ENCODE measurements at regions not wholly inside any gene's neighbourhood (a gene's known extent, or its start where the extent isn't known, plus 50 kb on each side); places are given as distances from the start of the nearest gene placed in this dataset.

DNA sequence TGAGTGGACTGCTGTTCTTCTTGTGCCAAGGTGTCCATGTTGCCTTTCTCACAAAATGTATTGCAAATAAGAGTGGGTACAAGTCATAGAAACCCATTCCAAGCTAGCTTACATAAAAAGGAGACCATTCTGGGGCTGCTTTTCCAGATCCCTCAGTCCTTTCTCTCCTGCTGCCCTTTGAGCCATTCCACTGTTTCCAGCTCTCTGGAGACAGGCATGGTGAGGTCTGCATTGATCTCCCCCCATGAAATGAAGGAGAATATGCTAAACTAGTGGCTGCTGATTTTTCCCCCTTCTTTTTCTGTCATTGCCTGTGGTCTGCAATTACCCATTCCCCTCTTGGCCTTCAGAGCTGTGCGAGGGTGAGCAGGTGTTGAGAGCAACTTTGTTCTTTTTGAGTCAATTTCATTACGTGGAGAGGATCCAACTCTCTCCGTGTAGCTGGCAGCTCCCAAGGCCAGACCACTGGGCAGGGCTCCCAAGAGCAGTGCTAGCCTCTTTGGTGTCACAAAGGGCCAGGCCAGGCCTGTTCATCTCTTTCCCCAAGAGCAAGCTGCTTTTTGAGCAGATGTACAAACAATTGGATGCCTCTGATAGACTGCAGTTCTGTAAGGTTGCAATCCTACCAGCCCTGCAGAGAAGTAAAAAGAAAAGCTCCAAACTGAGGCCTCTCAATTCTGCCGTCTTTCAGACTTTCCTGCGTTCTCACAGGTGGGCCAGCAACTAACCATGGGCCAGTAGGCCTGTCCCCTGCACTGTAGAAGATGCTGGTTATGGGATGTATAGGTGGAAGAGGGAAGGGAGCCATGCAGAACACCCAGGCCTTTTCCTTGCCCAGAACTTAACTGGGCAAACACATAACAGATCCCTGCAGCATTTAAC lies 96.1 kb upstream of the ARMC2 start:
- DNase-seq (ENCODE audit: low spot score) = no peak

DNA sequence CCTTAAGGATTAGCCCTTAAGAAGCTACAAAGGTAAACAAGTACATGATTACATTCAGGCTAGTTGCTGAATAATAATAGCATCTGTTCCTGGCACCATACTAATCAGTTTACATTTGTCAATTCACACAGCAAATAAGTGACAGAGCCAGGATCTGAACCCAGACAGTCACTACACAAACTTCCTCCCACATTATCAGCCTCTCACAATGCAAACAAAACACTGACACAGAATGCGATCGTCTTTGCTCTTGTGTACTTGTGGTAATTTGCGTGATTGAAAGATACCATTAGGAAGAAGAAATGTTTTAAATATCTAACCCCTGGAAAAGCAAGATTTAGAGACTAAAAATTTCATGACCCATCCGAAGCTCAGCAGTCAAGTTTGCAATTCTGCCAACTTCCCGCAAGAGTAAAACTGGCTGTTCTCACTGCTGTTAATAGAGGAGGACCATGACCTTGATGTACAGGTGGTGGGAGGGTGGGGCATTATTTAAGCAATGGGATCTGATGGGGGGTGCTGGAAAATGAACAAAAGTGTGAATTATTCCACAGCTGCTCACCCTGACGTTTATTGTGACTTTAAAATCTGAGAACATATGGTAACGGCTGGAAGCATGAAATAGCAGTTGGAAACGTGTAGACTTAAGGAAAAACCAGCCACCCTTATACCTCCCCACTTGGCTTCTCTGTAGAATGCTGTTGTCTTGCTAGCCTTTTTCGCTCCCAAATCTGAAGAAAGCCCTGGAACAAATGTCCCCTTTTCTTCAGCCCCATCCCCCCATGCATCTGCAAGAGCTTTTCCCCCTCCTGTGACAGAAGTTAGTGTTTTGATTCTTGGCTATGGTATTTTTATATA lies 95.3 kb upstream of the ARMC2 start:
- no peak for DNase-seq (ENCODE audit: low spot score)

DNA sequence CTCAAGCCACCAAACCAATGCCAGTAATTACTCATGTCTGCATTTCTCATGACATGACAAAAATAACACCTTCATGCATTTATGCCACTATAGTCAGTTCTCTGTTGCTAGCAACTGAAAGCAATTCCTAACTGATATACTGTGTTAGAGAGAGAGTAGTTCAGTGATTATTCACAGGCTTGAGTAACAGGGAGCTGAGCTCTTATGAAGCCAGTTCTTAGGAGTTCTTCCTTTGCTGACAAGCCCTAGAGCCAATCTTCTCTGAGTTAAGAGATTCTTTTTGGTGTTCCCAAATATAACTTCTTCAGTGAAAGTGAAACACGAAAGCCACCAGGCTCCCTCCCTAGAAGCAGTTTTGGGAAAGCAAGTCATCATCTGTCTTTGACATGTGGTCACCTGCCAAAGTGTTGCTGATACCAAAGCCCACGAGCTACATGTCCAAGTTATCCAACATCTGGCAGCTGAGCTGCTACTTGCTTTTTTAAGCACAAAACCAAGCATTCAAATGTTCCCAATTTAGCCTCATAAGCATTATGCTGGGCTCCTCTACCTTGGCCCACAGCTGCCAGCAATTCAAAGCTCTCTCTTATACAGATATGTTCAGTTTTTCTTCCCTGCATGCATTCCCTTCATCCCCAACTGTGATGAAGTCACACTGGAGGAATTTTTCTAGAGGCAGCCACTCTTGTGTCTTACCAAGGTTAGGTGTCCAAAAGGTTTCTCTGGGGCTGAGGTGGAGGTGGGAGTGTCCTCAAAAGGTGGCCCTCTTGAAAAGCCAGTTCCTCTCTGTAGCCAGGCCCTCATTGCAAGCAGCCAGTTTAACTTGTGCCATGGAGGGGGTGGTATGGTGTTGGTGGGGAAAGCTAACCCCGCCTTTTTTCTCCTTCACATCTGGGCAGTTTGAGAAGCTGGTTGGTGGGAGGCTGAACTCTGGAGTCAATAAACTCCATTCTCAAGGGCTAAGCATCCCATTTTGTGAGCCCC lies 92.7 kb upstream of the ARMC2 start:
- peak; percentile 34 for DNase-seq (ENCODE audit: low spot score)

DNA sequence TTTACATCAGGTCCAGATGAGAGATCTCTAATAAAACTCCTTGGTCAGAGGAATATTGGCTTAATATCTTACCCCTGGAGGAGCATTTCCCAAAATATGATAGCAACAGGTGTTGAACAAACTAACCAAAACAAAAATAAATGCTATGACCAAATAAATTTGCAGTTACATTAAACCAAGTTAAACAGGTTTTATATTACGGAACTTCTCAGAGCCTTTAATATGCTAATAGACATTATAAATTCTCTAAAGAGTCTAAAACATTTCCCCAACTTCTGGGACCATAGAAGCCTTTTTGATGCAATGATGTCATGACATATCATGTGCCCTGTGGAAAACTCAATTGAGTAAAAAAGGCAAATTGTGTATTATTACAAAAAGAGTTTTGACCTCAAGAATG lies 90.9 kb upstream of the ARMC2 start:
- no peak for DNase-seq (ENCODE audit: low spot score)

DNA sequence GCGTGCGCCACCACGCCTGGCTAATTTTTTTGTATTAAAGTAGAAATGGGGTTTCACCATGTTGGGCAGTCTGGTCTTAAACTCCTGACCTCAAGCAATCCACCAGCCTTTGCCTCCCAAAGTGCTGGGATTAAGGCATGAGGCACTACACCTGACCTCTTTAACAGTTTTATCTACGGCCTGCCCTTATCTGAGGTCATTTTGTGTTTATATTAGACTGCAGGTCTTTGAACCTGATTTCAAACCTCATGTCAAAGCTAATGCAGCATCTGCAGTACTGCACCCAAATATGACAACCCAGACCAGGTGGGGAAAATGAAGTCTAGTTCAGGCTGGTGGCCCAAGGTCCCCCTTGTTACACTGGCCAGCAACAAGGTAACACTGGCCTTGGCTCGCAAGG lies 89.3 kb upstream of the ARMC2 start:
- DNase-seq (ENCODE audit: low spot score) = no peak

DNA sequence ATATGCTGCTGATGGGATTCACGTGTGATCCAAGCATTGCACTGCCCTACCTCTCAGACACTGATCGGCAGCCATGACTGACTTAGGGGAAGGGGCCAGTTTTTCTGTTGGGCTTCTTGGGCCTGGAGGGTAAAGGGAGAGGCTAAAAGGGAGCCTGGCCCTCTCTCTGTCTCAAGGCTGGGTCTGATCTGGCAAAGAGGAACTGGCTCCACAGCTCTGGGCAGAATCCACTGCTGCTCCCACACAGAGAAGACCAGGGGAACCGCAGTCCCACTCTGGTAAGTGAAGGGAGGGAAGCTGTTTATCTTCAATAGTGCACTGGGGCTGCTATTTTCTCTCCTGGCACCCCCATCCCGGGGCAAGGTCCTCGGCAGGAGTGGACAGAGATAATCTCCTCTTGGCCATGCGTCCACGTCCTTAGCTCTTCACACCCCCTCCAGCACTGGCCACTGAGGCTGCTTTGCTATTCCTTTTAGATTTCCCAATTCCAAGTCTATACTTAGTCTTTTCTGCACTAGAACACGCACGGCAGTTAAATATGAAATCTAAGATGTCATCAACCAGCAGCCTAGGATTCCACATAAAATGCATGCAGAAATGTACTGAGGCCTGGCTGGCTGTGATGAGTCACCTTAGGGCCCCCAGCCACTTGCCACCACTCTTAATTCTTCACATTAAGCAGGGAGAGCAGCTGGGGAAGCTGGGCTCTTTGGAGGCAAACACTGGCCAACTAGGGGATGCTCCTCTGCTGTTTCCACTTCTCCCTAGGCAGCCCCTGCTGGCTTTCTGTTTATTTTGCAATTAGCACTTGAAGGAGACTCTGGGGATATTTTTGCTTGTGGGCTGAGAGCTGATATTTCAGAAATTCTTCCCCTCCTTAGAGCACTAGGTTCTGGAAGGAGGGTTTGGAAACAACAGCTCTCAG lies 87.8 kb upstream of the ARMC2 start:
- DNase-seq (ENCODE audit: low spot score) = no peak

DNA sequence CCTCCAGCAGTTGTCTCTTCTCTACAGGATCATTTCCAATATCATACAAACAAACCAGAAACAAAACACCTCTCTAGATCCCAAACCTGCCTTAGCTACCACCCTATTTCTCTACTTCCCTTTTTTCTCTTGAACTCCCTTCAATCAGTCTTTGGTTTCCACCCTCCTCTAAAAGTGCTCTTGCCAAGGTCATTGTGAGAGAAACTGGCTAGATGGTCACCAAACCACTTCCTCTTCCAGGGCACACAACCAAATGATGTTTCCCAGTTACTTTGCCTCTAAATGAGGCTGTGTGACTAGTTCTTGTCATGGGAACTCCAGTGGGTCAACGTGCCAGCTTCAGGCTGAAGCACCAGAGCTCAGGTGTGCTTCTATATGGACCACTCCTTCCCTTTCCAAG lies 85.8 kb upstream of the ARMC2 start:
- no peak for DNase-seq (ENCODE audit: low spot score)

DNA sequence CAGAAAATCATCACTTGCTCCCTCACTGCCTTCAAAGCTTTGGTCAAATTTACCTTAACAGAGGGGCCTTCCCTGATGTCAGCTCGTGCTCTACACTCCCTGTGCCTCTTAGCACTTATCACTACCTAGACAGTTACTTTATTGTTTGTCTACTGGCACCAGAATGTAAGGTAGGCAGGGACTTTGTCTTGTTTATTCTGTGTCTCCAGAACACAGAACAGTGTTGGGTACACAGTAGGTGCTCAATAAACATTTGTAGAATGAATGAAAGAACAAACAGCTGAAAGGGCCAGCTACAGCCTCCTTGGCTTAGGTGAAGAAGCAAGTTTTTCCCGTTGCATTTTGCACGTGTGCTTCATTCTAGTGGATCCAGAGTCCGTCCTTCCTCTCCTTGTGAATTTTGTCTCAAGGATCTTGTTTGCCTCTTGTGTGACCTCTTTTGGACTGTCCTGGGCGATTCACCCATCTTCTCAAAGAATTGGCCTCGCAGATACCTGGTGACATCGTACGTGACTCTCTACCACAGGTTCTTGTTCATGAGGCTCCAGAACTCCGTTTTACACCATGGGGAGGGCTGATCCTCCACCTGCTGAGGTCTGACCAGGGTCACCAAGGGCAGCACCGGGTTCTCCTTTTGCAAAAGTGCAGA lies 84.2 kb upstream of the ARMC2 start:
- DNase-seq (ENCODE audit: low spot score) = no peak

DNA sequence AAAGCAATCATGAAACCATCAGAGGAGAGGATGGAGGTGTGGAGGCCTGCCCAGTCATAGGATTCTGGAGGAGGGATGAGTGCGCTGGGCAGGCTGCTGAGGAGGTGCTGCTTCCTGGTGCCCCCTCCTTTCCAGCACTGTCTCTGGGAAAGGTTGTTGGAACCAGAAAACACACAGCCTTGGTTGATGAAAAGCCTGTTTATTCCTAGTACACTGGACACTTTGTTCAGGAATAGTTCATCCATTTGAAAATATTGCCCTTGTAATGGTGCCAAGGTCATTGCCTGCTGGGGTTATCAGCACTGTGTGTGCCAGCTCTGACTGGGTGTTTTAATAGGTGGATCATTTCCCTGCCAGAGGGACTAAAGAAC lies 83.7 kb upstream of the ARMC2 start:
- DNase-seq (ENCODE audit: low spot score) = no peak

DNA sequence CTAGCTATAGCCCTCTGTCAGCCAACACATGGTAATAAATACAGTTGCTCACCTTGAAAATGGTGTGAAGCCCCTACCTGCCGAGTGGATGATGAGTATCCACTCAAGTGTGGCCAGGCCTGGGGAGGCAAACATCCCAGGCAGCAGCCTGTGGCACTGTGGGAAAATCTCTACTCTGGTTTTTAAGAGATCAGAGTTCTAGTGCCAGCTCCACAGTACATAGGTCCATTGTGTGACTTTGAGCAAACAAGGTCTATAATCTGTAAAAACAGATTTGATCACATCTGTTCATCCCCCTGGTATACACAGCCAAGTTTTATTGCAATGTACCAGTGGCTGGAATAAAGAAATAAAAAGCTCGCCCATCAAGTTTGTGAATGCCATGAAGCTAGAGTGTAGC lies 82.7 kb upstream of the ARMC2 start:
- no peak for DNase-seq (ENCODE audit: low spot score)

DNA sequence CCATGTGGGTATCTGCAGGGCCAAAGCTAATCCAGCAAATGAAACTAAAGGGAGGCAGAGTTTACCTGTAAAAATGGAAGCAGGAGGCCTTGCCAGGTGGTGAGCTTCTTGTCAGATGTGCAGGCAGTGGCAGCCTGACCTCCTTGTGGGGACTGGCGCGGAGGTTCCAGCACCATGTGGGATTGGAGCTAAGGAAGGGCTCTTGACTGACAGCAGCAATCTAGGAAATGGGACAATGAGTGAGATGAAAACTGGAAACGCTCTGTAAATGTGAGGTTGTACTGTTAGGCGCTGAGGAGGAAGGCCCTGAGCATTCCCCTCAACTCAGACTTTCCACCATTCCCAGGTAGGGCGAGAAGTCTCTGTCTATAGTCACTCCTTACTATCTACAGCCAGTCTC lies 81.8 kb upstream of the ARMC2 start:
- DNase-seq (ENCODE audit: low spot score) = no peak

DNA sequence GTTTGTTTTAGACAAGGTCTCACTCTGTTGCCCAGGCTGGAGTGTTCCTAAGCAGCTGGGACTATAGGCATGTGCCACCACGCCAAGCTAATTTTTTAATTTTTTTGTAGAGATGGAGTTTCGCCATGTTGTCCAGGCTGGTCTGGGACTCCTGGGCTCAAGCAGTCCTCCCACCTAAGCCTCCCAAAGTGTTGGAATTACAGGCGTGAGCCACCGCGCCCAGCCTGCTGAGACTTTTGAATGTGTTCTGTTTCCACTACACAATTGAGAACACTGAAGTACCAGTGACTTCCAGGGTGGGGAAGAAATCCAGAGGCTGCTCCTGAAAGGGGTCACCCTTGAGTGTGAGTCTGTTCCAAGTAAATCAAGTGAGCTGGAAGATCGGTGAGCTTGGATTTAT lies 81.3 kb upstream of the ARMC2 start:
- DNase-seq (ENCODE audit: low spot score) = no peak

DNA sequence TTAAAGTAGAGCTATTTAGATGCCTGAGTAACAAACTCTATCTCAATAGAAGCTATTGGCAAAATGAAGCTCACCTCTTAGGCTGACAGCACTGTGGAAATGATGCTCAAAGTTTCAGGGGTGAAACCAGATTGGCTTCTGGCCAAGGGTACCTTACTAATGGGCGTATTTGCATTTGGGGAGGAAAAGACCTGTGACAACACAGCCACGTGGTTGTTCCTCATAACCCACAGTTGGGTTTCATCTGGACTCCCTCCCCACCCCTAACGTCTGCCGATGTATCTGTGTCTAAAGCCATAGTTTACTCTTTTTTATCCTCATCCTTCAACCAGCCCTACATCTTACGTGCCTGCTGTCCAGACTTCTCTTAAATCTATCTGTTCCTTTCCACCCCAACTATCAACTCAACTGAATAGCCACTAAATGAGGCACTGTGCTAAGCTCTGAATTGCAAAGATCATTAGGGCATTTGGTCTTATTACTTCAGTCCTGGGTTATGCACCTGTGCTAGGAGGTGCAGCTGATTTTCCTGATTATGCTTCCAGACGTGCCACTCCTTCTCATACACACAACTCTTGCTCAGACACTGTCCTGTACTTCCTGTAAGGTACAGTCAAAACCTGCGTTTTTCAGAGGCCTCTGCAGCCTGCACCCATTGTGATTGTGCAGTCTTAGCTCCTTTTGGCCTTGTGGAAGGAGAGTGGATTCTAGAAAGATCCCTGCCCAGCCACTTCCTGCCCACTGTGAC lies 80.6 kb upstream of the ARMC2 start:
- DNase-seq (ENCODE audit: low spot score) = no peak

DNA sequence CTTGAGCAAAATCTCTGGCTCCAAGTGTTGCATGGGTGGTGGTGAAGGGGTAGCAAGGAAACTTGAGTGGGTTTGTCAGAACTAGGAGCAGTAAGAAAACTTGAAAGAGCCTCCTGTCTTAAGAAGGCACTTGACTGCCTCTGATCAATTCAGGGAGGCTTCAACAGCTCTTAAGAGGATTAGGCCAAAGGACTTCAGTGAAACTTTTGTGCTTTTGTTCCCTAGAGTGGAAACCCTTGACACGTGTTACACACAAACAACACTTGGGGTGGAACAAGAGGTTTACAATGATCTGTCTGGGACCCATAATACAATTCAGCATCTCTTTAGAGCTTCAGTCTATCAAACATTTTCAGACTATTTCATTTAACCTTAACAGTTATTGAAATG lies 80.1 kb upstream of the ARMC2 start:
- no peak for DNase-seq (ENCODE audit: low spot score)

DNA sequence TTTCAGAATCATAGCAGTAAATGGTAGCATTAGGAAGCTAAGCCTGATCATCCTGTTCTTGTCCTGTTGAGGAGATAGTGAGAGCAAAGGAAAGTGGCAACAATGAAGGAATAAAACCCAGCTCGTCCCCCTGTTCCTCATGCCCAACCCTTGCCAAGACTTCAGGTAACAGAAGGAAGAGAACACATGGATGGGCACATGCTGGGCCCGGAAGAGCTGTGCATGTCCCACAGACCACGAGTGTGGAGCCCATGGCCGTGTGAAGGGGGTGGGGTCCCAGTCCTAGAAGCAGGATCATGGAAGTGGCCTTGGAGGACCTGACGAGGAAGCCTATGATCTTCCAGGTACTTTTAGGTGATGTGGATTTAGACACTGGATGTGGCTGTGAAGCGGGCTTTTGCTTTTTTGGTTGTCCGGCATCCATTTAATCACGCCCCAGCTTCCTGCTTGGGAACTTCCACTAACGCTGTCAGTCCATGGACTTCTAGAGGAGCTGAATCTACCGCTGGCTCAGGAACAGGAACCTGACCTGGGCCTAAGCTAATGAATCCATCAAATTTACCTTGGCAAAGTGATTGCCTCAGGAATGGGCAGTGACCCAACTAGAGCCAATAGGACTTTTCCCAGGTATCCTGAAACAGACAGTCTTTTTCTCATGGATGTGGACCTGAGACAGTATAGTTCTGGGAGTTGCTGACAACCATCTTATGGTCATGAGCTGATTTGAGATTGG lies 79.3 kb upstream of the ARMC2 start:
- no peak for DNase-seq (ENCODE audit: low spot score)

DNA sequence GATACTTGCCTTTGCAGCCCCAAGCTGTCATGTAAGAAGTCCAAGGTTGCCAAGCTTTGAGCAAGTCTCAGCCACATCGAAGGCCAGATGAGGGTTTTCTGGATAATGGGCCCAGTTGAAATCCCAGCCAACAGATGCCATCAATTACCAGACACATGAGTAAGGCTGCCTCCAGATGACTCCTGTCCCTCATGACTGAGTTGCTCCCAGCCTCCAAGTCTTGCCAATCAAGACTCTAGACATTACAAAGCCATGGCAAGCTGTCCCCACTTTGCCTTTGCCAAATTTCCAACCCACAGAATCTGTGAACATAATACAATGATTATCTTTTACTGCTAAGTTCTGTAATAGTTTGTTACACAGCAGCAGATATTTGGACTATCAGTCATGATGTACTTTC lies 76.8 kb upstream of the ARMC2 start:
- DNase-seq (ENCODE audit: low spot score) = no peak

DNA sequence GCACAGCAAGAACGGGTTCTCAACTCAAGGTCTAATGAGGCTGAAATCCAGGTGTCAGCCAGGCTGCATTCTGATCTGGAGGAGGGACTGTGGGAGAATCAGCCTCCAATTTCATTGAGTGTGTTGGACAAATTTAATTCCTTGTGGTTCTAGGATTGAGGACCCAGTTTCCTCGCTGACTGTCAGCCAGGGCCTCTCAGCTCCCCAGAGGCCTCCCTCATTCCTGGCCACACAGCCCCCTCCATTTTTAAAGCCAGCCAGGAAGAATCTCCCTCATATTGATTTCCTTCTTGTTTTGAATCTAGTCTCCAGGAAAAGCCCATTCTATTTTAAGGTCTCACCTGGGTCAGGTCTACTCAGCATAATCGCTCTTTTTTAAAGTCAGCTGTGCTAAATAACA lies 73.7 kb upstream of the ARMC2 start:
- no peak for DNase-seq (ENCODE audit: low spot score)

DNA sequence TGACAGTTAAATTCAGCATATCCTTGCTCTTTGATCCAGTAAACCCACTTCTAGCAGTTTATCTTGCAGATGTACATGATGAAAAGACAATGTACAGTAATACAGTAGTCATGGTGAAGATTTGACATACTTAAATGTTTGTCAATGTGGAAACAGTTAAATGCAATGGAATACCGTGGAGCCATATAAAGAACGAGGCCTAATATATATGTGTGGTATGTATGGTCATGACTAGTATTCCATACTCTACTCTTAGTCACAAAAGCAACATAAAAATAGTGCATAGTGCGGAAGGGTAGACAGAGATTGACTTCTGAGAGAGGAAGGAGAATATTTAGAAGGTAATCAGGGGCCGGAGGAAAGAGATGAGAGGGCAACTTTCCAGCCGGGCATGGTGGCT lies 70.7 kb upstream of the ARMC2 start:
- no peak for DNase-seq (ENCODE audit: low spot score)
